RWPE2 (cell line): ENCODE measurements at regions not wholly inside any gene's neighbourhood (a gene's known extent, or its start where the extent isn't known, plus 50 kb on each side); places are given as distances from the start of the nearest gene placed in this dataset.

Experiments used
- ATAC-seq: fragments of 200-7000 bp; cut with Tn5 transposase; 3 replicates; pipeline ENCODE4 v1.9.1; 2021; ENCODE audit warnings: low read depth
- DNase-seq: peaks from one replicate; pipeline ENCODE4 v3.0.0-alpha.2; 2020; ENCODE audit warnings: low spot score
- H3K27ac ChIP-seq: fragments of 450-650 bp; 2 replicates; pipeline ENCODE4 v1.5.1; 2017; ENCODE audit warnings: mild to moderate bottlenecking; ENCODE audit not compliant: poor library complexity, severe bottlenecking
- H3K27me3 ChIP-seq: fragments of 250-450 bp; sonication (Bioruptor Pico); 2 replicates; pipeline ENCODE4 v1.5.1; 2021; ENCODE audit warnings: mild to moderate bottlenecking, moderate library complexity; ENCODE audit not compliant: insufficient read depth, poor library complexity, severe bottlenecking
- H3K36me3 ChIP-seq: fragments of 250-450 bp; sonication (Bioruptor Pico); 2 replicates; pipeline ENCODE4 v1.5.1; 2020; ENCODE audit warnings: low read depth, mild to moderate bottlenecking, moderate library complexity
- H3K4me1 ChIP-seq: fragments of 250-450 bp; sonication (Bioruptor Pico); 2 replicates; pipeline ENCODE4 v1.5.1; 2021; ENCODE audit warnings: mild to moderate bottlenecking, moderate library complexity; ENCODE audit not compliant: insufficient read depth, poor library complexity, severe bottlenecking
- H3K4me3 ChIP-seq: fragments of 250-450 bp; sonication (Bioruptor Pico); 2 replicates; pipeline ENCODE4 v1.5.1; 2021; ENCODE audit warnings: mild to moderate bottlenecking, moderate library complexity; ENCODE audit not compliant: severe bottlenecking
- H3K9me3 ChIP-seq: fragments of 250-450 bp; sonication (Bioruptor Pico); 2 replicates; pipeline ENCODE4 v1.5.1; 2021; ENCODE audit warnings: mild to moderate bottlenecking, moderate library complexity; ENCODE audit not compliant: severe bottlenecking
- CTCF ChIP-seq: fragments of 450-650 bp; IDR thresholded peaks from one replicate; pipeline ENCODE4 v1.5.1; 2017; ENCODE audit warnings: mild to moderate bottlenecking, moderate library complexity; ENCODE audit not compliant: poor library complexity, severe bottlenecking

DNA sequence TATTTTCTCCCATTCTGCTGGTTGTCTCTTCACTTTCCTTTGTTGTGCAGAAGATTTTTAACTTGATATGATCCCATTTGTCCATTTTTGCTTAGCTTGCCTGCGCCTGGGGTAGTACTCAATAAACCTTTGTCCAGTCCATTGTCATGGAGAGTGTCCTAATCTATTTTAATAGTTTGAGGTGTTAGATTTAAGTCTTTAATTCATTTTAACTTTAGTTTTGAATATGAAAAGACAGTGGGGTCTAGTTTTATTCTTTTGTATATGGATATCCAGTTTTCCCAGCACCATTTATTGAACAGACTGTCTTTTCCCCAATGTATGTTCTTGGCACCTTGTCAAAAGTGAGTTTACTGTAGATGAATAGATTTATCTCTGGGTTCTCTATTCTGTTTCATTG, 76.0 kb upstream of the ITM2A start:
- no peaks in the 10 kb centered on the region for H3K9me3 ChIP-seq
- TF ChIP-seq CTCF = no peak
- no peak for ATAC-seq
- H3K27ac ChIP-seq = no peak overlapping the region
- H3K27me3 ChIP-seq = no peaks in the 10 kb centered on the region
- H3K36me3 ChIP-seq = no peaks in the 10 kb centered on the region
- H3K4me3 ChIP-seq = no peak overlapping the region
- DNase-seq = no peak
- no peaks in the 10 kb centered on the region for H3K4me1 ChIP-seq

DNA sequence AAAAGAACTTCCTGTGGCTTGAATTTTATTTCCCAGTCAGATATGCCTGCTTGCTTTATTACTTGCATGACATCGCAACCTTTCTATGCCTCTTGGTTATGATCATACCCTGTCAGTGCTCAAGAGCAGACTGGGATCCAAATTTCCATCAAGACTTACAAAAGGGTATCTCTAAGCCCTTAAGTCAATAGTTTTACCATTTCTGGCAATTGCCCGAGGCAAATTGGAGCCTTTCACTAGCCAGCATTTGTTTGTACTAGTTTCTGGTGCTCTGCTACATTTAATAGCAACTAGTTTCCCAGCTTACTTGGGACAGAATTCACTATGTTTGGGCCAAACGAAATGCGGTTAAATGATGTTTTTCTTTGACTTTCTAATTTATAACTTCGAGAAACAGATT, 73.2 kb upstream of the ITM2A start:
- no peak for TF ChIP-seq CTCF
- ATAC-seq = no peak

More for the DNA sequence above, 73.2 kb upstream of the ITM2A start:
- no peaks in the 10 kb centered on the region for H3K4me1 ChIP-seq
- H3K9me3 ChIP-seq = no peaks in the 10 kb centered on the region
- no peaks in the 10 kb centered on the region for H3K36me3 ChIP-seq
- H3K27me3 ChIP-seq = no peaks in the 10 kb centered on the region
- DNase-seq = no peak
- H3K27ac ChIP-seq = no peak overlapping the region
- no peak overlapping the region for H3K4me3 ChIP-seq
